ENCODE measurements at regions not wholly inside any gene's neighbourhood (a gene's known extent, or its start where the extent isn't known, plus 50 kb on each side); places are given as distances from the start of the nearest gene placed in this dataset.

DNA sequence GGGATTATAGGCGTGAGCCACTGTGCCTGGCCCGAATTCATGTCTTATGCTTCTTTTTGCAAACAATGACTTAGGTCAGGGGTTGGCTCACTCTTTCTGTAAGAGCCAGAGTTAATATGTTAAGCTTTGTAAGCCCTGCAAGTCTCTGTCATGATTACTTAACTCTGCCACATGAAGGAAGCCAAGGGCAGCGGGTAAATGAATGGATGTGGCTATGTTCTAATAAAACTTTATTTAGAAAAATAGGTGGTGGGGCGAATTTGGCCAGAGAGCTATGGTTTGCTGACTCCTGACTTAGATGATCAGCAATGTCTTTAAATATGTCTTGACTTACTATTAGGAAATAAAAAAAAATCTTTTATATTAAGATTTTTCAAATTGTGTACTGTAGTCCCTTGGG lies 114.9 kb upstream of the ZFP64 start (continued):
- no peak for TF ChIP-seq GATAD2B (conservative IDR thresholded peaks at IDR 0.05; ENCODE audit: low read depth)

DNA sequence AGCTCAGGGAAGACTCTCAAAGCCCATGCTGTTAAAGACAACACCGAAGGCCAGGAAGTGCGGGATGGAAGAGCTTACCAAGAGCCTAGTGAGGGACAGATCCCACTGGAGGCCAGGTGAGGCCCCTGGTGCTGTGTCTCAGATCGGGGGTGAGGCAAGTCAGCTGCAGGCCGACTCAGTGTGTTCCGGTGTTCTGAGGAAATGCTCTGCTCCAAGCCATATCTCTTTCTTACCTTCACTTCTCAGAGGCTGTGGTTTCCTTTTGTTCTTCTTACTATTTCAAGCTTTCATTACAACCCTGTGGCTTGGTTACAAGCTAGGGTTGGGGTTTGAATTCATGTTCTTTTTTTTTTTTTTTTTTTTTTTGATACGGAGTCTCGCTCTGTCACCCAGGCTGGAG lies 114.3 kb upstream of the ZFP64 start:
- ATAC-seq (no peak), DNase-seq (ENCODE audit: low read depth, low spot score) (no peak), FAIRE-seq (no peak)
- TF ChIP-seq, protein P1, sequence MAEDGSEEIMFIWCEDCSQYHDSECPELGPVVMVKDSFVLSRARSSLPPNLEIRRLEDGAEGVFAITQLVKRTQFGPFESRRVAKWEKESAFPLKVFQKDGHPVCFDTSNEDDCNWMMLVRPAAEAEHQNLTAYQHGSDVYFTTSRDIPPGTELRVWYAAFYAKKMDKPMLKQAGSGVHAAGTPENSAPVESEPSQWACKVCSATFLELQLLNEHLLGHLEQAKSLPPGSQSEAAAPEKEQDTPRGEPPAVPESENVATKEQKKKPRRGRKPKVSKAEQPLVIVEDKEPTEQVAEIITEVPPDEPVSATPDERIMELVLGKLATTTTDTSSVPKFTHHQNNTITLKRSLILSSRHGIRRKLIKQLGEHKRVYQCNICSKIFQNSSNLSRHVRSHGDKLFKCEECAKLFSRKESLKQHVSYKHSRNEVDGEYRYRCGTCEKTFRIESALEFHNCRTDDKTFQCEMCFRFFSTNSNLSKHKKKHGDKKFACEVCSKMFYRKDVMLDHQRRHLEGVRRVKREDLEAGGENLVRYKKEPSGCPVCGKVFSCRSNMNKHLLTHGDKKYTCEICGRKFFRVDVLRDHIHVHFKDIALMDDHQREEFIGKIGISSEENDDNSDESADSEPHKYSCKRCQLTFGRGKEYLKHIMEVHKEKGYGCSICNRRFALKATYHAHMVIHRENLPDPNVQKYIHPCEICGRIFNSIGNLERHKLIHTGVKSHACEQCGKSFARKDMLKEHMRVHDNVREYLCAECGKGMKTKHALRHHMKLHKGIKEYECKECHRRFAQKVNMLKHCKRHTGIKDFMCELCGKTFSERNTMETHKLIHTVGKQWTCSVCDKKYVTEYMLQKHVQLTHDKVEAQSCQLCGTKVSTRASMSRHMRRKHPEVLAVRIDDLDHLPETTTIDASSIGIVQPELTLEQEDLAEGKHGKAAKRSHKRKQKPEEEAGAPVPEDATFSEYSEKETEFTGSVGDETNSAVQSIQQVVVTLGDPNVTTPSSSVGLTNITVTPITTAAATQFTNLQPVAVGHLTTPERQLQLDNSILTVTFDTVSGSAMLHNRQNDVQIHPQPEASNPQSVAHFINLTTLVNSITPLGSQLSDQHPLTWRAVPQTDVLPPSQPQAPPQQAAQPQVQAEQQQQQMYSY (CRISPR knock-in tag; IDR thresholded peaks at IDR 0.05): no peak
- H3K36me3 ChIP-seq (ENCODE audit: control insufficient read depth in 2 of 2, insufficient read depth in 2 of 2, low read length in 1 of 2): no peaks in the 10 kb centered on the region
- H2AFZ ChIP-seq (ENCODE audit: control insufficient read depth, low read depth, low read length): no peak overlapping the region
- ChIA-PET SMC1A (ENCODE audit: uncharacterized antibody, unreplicated experiment) (interaction anchor here (0.6 kb wide), 2 partner anchors 669 to 1907 kb away, joined by 3 read pairs; no protein-coding TSS in a partner anchor), RAD21 (ENCODE audit: unreplicated experiment) (interaction anchor here (0.5 to 0.6 kb wide), 2 partner anchors 187 to 904 kb away, joined by 3 read pairs; no protein-coding TSS in a partner anchor), POLR2A (interaction anchor here (0.6 kb wide), 2 partner anchors 517 to 1716 kb away, joined by 3 to 4 read pairs; no protein-coding TSS in a partner anchor), CTCF (interaction anchor here (0.7 kb wide), 1 partner anchor 910 kb away, joined by 3 read pairs; no protein-coding TSS in a partner anchor)
- no peaks in the 10 kb centered on the region for H4K20me1 ChIP-seq (ENCODE audit: control insufficient read depth, insufficient read depth)
- WGBS (ENCODE audit: insufficient coverage, insufficient replicate concordance, low lambda C conversion rate, missing lambda C conversion rate): 31% methylated on average over 5 of the region's 7 CpGs
- H3K9me3 ChIP-seq (replicated peaks; ENCODE audit: control insufficient read depth, insufficient read depth, low read length): no peaks in the 10 kb centered on the region
- H3K27me3 ChIP-seq (replicated peaks in 1 of 2; ENCODE audit: control insufficient read depth in 2 of 2, insufficient read depth in 2 of 2, low read length in 1 of 2): no peaks in the 10 kb centered on the region; a peak in 1 of 4 replicates
- H3K4me3 ChIP-seq: no peak overlapping the region
- BruUV-seq (replicated peaks): no TSS peak
- in situ Hi-C loops (cut with MboI) (no loop called here), intact Hi-C loops (cut with micrococcal nuclease; ENCODE audit: unreplicated experiment) (no loop called here)
- no peaks in the 10 kb centered on the region for H3K79me2 ChIP-seq (ENCODE audit: control insufficient read depth, insufficient read depth, low read length)
- H3K4me1 ChIP-seq (ENCODE audit: control insufficient read depth, insufficient read depth, low read length): no peaks in the 10 kb centered on the region
- no peak overlapping the region for H3K27ac ChIP-seq (ENCODE audit: control insufficient read depth, insufficient read depth)
- H3K9ac ChIP-seq (ENCODE audit: control insufficient read depth, insufficient read depth, low read length): no peak overlapping the region
- H3K4me2 ChIP-seq (ENCODE audit: control insufficient read depth, insufficient read depth): no peak overlapping the region

Measured in GM12878 (cell line).